ENCODE measurements at regions not wholly inside any gene's neighbourhood (a gene's known extent, or its start where the extent isn't known, plus 50 kb on each side); places are given as distances from the start of the nearest gene placed in this dataset.

- DNase-seq, result no peak
Measured at GRCh38 chr9:118088090-118088489, 383.9 kb downstream of the TLR4 start.

GRCh38 chr9:118091226-118091625, 387.0 kb downstream of the TLR4 start:
- no peak for DNase-seq

- no peak for DNase-seq
Measured at GRCh38 chr9:118091711-118092500, 387.7 kb downstream of the TLR4 start.

GRCh38 chr9:118094387-118094786, 390.2 kb downstream of the TLR4 start:
- DNase-seq, result no peak

- DNase-seq, result no peak
Measured at GRCh38 chr9:118100529-118101419, 396.6 kb downstream of the TLR4 start.

GRCh38 chr9:118104363-118104762, 400.2 kb downstream of the TLR4 start:
- no peak for DNase-seq

- DNase-seq, result no peak
Measured at GRCh38 chr9:118108971-118109370, 404.8 kb downstream of the TLR4 start.

GRCh38 chr9:118109542-118109941, 405.3 kb downstream of the TLR4 start:
- no peak for DNase-seq

- DNase-seq, result no peak
Measured at GRCh38 chr9:118121361-118121760, 417.2 kb downstream of the TLR4 start.

- DNase-seq, result no peak
Measured at GRCh38 chr9:118128313-118128712, 424.1 kb downstream of the TLR4 start.

GRCh38 chr9:118129541-118129940, 425.3 kb downstream of the TLR4 start:
- DNase-seq, result no peak

GRCh38 chr9:118148990-118149389, 444.8 kb downstream of the TLR4 start:
- no peak for DNase-seq

GRCh38 chr9:118156846-118157245, 452.6 kb downstream of the TLR4 start:
- DNase-seq, result no peak

GRCh38 chr9:118162716-118163115, 458.5 kb downstream of the TLR4 start:
- DNase-seq, result no peak

GRCh38 chr9:118163751-118164150, 459.5 kb downstream of the TLR4 start:
- no peak for DNase-seq

GRCh38 chr9:118165451-118165850, 461.2 kb downstream of the TLR4 start:
- DNase-seq, result no peak

GRCh38 chr9:118170032-118170955, 466.1 kb downstream of the TLR4 start:
- DNase-seq, result peak; percentile 73

- DNase-seq, result no peak
Measured at GRCh38 chr9:118177241-118177640, 473.0 kb downstream of the TLR4 start.

- no peak for DNase-seq
Measured at GRCh38 chr9:118183576-118183975, 479.4 kb downstream of the TLR4 start.

GRCh38 chr9:118187408-118187807, 483.2 kb downstream of the TLR4 start:
- DNase-seq, result no peak

- no peak for DNase-seq
Measured at GRCh38 chr9:118189615-118190014, 485.4 kb downstream of the TLR4 start.

GRCh38 chr9:118192807-118193206, 488.6 kb downstream of the TLR4 start:
- no peak for DNase-seq

- peak; percentile 10 for DNase-seq
Measured at GRCh38 chr9:118209343-118209742, 505.1 kb downstream of the TLR4 start.

Data from NCI-H1417 treated with DMSO at 0.1 percent for 48 hours (cell line).